ENCODE measurements at regions not wholly inside any gene's neighbourhood (a gene's known extent, or its start where the extent isn't known, plus 50 kb on each side); places are given as distances from the start of the nearest gene placed in this dataset.

DNA sequence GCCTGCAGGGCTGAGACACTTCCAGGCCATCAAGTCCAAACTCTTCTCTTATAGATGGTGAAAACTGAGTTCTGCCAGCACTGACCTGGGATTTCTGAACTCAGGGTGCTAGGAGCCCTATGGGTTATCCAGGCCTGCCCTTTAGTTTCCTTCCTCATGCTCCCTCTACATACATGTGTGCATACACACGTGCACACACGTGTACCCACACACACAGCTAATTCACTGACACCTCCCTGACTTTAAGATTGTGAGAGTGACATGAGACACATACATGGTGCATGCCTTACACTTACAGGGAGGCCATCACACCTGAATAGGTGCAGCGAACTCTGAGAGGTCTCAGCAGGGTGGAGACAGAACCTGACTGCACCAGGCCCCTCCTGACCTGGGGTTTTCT, 267.4 kb downstream of the CYP26B1 start (continued):
- TF ChIP-seq POLR2AphosphoS2 (IDR thresholded peaks at IDR 0.05; ENCODE audit: low read depth, low read length) (no peak), CREM (IDR thresholded peaks at IDR 0.05; ENCODE audit: low read depth) (no peak), SMAD5 (IDR thresholded peaks at IDR 0.05; ENCODE audit: low read depth) (no peak), NRF1 (conservative IDR thresholded peaks at IDR 0.05; ENCODE audit: low read depth, low read length) (no peak), CBX3 (IDR thresholded peaks at IDR 0.05; ENCODE audit: borderline replicate concordance, low read depth) (no peak)

DNA sequence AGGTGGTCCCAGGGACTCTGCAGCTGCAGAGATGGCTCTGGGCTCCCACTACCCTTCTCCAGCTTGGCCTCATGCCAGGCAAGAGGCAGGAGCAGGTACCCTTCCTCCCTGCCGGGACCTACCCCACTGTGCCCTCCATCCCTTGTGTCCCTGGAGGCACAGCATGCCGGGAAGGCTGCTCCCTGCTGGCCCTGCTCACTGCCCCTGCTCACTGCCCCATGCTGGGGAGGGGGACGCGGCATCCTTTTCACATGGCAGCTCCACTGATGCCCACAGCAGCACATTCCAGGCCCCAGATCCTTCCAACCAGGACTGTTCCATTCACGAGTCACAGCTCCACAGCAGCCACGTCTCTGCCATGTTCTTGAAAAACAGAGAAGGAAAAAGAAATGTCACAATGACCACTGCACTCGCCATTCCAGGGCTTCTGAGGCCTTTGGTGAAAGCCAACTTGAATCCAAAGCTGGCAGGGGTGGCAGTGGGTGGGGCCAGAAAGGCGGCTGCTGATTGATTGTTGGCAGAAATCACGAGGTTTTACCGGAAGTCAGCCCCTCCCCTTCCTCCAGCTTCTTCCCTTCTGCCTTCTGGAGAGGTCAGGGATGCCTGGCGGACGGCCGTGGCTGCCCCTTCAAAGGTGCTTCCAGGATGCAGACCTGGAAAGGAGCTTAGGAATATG, 268.0 kb downstream of the CYP26B1 start:
- ChIA-PET SMC1A (ENCODE audit: uncharacterized antibody, unreplicated experiment) (no interaction called here), POLR2A (no interaction called here), CTCF (no interaction called here), RAD21 (ENCODE audit: unreplicated experiment) (no interaction called here)
- no peak overlapping the region for H3K4me2 ChIP-seq (ENCODE audit: control insufficient read depth, insufficient read depth)
- FAIRE-seq: no peak
- H3K79me2 ChIP-seq (ENCODE audit: control insufficient read depth, insufficient read depth, low read length): no peaks in the 10 kb centered on the region
- H4K20me1 ChIP-seq (ENCODE audit: control insufficient read depth, insufficient read depth): no peaks in the 10 kb centered on the region
- no peaks in the 10 kb centered on the region for H3K27me3 ChIP-seq (replicated peaks in 1 of 2; ENCODE audit: control insufficient read depth in 2 of 2, insufficient read depth in 2 of 2, low read length in 1 of 2)
- no peak overlapping the region for H3K4me3 ChIP-seq
- no peak for ATAC-seq
- no peaks in the 10 kb centered on the region for H3K4me1 ChIP-seq (ENCODE audit: control insufficient read depth, insufficient read depth, low read length)
- intact Hi-C loops (cut with micrococcal nuclease; ENCODE audit: unreplicated experiment): no loop called here
- no peaks in the 10 kb centered on the region for H3K9me3 ChIP-seq (replicated peaks; ENCODE audit: control insufficient read depth, insufficient read depth, low read length)
- H3K9ac ChIP-seq (ENCODE audit: control insufficient read depth, insufficient read depth, low read length): no peak overlapping the region
- H3K36me3 ChIP-seq (ENCODE audit: control insufficient read depth in 2 of 2, insufficient read depth in 2 of 2, low read length in 1 of 2): no peaks in the 10 kb centered on the region
- in situ Hi-C loops (cut with MboI): no loop called here
- no peak for DNase-seq (ENCODE audit: low read depth, low spot score)
- TF ChIP-seq SRF (IDR thresholded peaks at IDR 0.05; ENCODE audit: low read depth in 2 of 2, low read length in 2 of 2) (no peak), BMI1 (IDR thresholded peaks at IDR 0.05; ENCODE audit: borderline replicate concordance) (no peak), ATF7 (IDR thresholded peaks at IDR 0.05; ENCODE audit: low read depth) (no peak), ZNF24 (IDR thresholded peaks at IDR 0.05) (no peak)
- WGBS (ENCODE audit: insufficient coverage, insufficient replicate concordance, low lambda C conversion rate, missing lambda C conversion rate): 17% methylated on average over 10 of the region's 13 CpGs
- H3K27ac ChIP-seq (ENCODE audit: control insufficient read depth, insufficient read depth): no peak overlapping the region
- no peak overlapping the region for H2AFZ ChIP-seq (ENCODE audit: control insufficient read depth, low read depth, low read length)
- BruUV-seq (replicated peaks): no TSS peak

Measured in GM12878 (cell line).